Endothelial cell (in vitro differentiated cells): ENCODE measurements at regions not wholly inside any gene's neighbourhood (a gene's known extent, or its start where the extent isn't known, plus 50 kb on each side); places are given as distances from the start of the nearest gene placed in this dataset.

Experiments used
- DNase-seq: peaks from one replicate; pipeline ENCODE4 v3.0.0; 2021; ENCODE audit warnings: low spot score
- H3K27ac Mint-ChIP-seq: one replicate; pipeline ENCODE4 v1.8.0; 2021; ENCODE audit warnings: mixed read lengths, inconsistent platforms; ENCODE audit not compliant: unreplicated experiment
- H3K27me3 Mint-ChIP-seq: one replicate; pipeline ENCODE4 v1.8.0; 2021; ENCODE audit warnings: mild to moderate bottlenecking, moderate library complexity, mixed read lengths, inconsistent platforms; ENCODE audit not compliant: unreplicated experiment
- H3K36me3 Mint-ChIP-seq: one replicate; pipeline ENCODE4 v1.8.0; 2021; ENCODE audit warnings: mild to moderate bottlenecking, low read depth, mixed read lengths, inconsistent platforms; ENCODE audit not compliant: unreplicated experiment
- H3K4me1 Mint-ChIP-seq: one replicate; pipeline ENCODE4 v1.8.0; 2021; ENCODE audit warnings: mild to moderate bottlenecking, mixed read lengths, inconsistent platforms; ENCODE audit not compliant: unreplicated experiment
- H3K4me3 Mint-ChIP-seq: one replicate; pipeline ENCODE4 v1.8.0; 2021; ENCODE audit warnings: mild to moderate bottlenecking, mixed read lengths, inconsistent platforms; ENCODE audit not compliant: unreplicated experiment
- H3K9me3 Mint-ChIP-seq: one replicate; pipeline ENCODE4 v1.8.0; 2021; ENCODE audit warnings: mixed read lengths, inconsistent platforms; ENCODE audit not compliant: unreplicated experiment
- TF ChIP-seq, protein P1 (sequence below): fragments of 200-600 bp; sonication (generic); IDR thresholded peaks from one replicate; pipeline ENCODE4 v1.5.0; 2021; ENCODE audit warnings: antibody characterized with exemption; ENCODE audit not compliant: unreplicated experiment

DNA sequence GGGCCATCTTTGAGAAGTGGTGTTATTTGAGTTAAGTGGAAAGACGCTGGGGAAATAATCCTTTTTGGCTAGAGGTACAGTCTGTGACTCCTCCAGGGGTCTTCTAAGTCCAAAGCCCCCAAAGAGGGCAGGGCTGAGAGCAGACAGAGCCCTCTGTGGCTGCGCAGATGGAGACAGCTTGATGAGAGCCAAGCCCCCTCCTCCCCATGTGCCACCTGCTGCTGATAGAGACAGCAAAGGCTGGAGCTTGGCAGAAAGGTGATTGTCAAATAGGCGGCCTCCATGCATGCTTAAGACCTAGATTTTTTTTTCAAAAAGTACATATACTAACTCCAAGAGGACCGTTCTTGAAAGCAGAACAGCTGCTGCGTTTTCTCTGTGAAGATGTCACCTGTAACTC lies 72.4 kb downstream of the CRYGS start:
- Mint-ChIP-seq H3K27ac (no peak overlapping the region), H3K4me1 (no peaks in the 10 kb centered on the region), H3K36me3 (no peaks in the 10 kb centered on the region), H3K9me3 (no peaks in the 10 kb centered on the region), H3K27me3 (peaks cover 6% of the 10 kb centered on the region), H3K4me3 (no peak overlapping the region)
- DNase-seq: no peak
- TF ChIP-seq, protein P1, sequence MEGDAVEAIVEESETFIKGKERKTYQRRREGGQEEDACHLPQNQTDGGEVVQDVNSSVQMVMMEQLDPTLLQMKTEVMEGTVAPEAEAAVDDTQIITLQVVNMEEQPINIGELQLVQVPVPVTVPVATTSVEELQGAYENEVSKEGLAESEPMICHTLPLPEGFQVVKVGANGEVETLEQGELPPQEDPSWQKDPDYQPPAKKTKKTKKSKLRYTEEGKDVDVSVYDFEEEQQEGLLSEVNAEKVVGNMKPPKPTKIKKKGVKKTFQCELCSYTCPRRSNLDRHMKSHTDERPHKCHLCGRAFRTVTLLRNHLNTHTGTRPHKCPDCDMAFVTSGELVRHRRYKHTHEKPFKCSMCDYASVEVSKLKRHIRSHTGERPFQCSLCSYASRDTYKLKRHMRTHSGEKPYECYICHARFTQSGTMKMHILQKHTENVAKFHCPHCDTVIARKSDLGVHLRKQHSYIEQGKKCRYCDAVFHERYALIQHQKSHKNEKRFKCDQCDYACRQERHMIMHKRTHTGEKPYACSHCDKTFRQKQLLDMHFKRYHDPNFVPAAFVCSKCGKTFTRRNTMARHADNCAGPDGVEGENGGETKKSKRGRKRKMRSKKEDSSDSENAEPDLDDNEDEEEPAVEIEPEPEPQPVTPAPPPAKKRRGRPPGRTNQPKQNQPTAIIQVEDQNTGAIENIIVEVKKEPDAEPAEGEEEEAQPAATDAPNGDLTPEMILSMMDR: no peak

DNA sequence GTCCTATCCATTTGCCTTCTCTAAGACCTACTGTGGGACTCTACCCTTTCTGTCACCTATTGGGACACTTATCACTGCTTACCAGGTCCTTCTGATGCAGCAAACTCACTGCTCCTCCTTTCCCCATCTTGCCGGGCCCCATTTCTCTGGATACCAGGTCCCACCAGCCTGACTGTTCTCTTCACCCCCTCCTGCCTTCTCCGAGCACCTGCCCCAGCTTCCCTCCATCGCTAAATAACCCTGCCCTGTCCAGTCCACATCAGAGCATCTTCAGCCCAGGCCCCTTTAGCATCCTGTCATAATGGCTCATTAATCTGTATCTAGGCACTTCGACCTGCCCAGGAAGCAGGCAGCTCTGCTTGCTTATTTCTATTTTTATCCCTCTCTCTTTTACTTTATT lies 74.7 kb downstream of the CRYGS start:
- Mint-ChIP-seq H3K9me3 (no peaks in the 10 kb centered on the region), H3K36me3 (no peaks in the 10 kb centered on the region), H3K27me3 (peaks cover 6% of the 10 kb centered on the region), H3K27ac (no peak overlapping the region), H3K4me1 (no peaks in the 10 kb centered on the region), H3K4me3 (no peak overlapping the region)
- TF ChIP-seq, protein P1: no peak
- no peak for DNase-seq

DNA sequence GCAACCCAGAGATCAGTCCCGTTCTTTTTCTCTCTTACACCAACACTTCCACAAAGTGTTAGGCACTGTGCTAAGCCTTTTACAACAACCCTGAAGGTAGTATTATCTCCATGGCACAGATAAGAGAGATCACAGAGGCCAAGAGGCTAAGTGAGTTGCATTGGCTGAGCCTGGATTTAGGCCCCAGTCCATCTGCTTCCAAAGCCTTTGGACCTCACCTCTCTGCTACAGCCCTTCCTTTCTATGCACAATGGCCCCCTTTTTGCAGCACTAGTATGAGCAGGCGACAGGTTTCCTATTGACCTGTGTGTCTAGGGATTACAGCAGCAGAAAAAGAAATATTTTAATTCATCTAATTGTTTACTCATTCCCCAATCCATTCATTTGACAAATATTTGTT lies 76.2 kb downstream of the CRYGS start:
- H3K9me3 Mint-ChIP-seq: no peaks in the 10 kb centered on the region
- peaks cover 6% of the 10 kb centered on the region for H3K27me3 Mint-ChIP-seq
- TF ChIP-seq, protein P1: no peak
- no peak for DNase-seq
- H3K27ac Mint-ChIP-seq: no peak overlapping the region
- H3K36me3 Mint-ChIP-seq: no peaks in the 10 kb centered on the region
- no peak overlapping the region for H3K4me3 Mint-ChIP-seq
- H3K4me1 Mint-ChIP-seq: no peaks in the 10 kb centered on the region

DNA sequence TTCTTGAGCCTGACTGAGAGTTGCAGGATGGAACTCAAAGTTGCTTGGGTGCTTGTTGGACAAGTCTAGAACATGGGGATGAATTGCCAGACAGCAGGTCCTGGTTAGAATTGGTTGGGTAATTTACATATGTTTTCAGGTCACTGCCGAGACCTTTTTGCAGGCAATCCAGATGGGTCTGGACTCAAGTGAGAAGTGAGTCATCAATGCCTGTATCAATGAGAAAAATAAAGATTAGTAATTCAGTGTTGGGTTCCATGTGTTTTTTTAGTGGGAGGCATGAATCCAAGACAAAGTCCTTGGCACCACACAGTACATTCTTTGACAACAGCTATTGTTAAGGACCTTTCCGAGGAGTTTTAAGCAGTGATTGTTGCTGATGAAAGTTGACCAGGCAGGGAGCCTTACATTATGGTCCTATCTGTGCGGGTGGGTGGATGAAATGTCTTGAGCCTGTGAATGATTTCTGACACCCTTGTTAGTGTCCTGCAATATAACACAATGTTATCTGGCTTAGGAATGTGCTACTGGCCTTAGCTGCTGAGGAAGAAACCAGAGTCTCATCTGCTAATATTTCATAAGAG lies 77.7 kb downstream of the CRYGS start:
- no peak overlapping the region for H3K4me3 Mint-ChIP-seq
- DNase-seq: no peak
- TF ChIP-seq, protein P1: no peak
- H3K27ac Mint-ChIP-seq: no peak overlapping the region
- H3K9me3 Mint-ChIP-seq: no peaks in the 10 kb centered on the region
- H3K36me3 Mint-ChIP-seq: no peaks in the 10 kb centered on the region
- peaks cover 5% of the 10 kb centered on the region for H3K27me3 Mint-ChIP-seq
- H3K4me1 Mint-ChIP-seq: no peaks in the 10 kb centered on the region

DNA sequence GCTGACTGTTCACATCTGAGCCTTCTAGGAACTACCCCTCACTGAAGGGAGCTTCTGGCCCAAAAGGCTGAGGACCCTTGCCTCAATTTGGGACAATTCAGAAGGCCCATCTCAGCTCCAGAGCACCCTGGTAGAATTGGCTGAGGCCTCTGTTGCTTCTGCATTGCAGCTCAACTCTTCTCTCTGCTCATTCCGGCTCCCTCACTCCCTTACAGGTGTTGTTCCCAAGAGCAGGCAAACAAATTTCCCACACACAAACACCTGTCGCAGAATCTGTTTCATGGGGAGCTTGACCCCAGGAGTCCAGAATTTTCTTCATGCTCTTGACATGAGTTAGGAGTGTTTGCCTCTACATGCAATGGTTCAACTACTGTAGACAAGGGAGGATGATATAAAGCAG lies 78.7 kb downstream of the CRYGS start:
- Mint-ChIP-seq H3K9me3 (no peaks in the 10 kb centered on the region), H3K4me3 (no peak overlapping the region), H3K27me3 (peaks cover 4% of the 10 kb centered on the region), H3K36me3 (no peaks in the 10 kb centered on the region), H3K27ac (no peak overlapping the region), H3K4me1 (no peaks in the 10 kb centered on the region)
- DNase-seq: no peak
- TF ChIP-seq, protein P1: no peak
